Activated naive CD8-positive, alpha-beta T cell treated with anti-CD3 and anti-CD28 coated beads for 36 hours (primary cell): ENCODE measurements at regions not wholly inside any gene's neighbourhood (a gene's known extent, or its start where the extent isn't known, plus 50 kb on each side); places are given as distances from the start of the nearest gene placed in this dataset.
"Not testable (repeated sequence)": the region's sequence is repeated elsewhere in the genome, so short reads cannot be mapped to it uniquely, and the experiment has no call there.

Experiments used
- DNase-seq: peaks from one replicate; pipeline ENCODE4 v3.0.0; 2021
- H3K27ac Mint-ChIP-seq: one replicate; pipeline ENCODE4 v1.8.0; 2022; ENCODE audit warnings: mild to moderate bottlenecking, moderate library complexity, mixed read lengths
- H3K27me3 Mint-ChIP-seq: one replicate; pipeline ENCODE4 v1.8.0; 2022; ENCODE audit warnings: mild to moderate bottlenecking, mixed read lengths
- H3K36me3 Mint-ChIP-seq: one replicate; pipeline ENCODE4 v1.8.0; 2021; ENCODE audit warnings: mild to moderate bottlenecking, mixed read lengths
- H3K4me1 Mint-ChIP-seq: one replicate; pipeline ENCODE4 v1.8.0; 2021; ENCODE audit warnings: mixed read lengths
- H3K4me3 Mint-ChIP-seq: one replicate; pipeline ENCODE4 v1.8.0; 2022; ENCODE audit warnings: mild to moderate bottlenecking, moderate library complexity, mixed read lengths
- H3K9me3 Mint-ChIP-seq: one replicate; pipeline ENCODE4 v1.8.0; 2022; ENCODE audit warnings: mixed read lengths

DNA sequence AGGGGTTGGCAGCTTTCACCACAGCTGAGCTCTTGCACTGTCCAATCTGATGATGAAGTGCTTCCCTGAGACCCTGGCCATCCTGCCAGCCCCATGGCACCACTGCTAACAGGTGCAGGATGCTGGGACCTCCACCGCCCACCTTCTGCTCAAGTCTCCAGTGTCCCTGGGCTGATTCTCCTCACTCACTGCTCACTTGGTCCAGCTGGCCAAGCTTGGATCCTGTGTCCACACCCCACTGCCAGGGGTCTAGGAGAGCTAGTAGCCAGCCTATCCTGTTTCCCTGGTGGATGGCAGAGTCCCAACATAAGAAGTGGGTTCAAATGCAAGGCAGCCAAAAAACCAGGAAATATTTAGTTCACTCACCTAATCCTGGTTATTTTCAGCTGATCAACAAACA lies 217.2 kb upstream of the IRF2BP2 start:
- H3K9me3 Mint-ChIP-seq = no peaks in the 10 kb centered on the region
- no peak for DNase-seq

DNA sequence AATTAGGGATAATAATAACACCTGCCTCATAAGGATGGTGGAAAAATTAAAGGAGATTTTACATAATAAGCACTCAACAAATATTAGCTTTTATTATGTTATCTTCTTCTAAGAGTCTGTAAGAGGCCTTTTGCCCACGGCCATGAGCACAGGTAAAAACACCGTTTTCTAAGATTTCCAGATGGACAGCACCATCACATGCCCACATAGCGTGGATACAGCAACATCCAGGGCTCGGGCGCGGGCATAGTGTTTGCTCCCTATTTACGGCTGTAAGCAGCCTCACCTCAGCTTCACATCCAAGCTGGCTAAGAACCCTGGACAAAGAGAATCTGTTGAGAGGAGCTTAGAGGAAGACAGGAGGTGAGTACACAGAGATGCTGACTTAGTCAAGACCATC lies 216.4 kb upstream of the IRF2BP2 start:
- H3K9me3 Mint-ChIP-seq = no peaks in the 10 kb centered on the region
- DNase-seq = no peak
- H3K4me3 Mint-ChIP-seq = no peak overlapping the region
- H3K4me1 Mint-ChIP-seq = peaks cover 15% of the 10 kb centered on the region
- no peaks in the 10 kb centered on the region for H3K27me3 Mint-ChIP-seq
- no peaks in the 10 kb centered on the region for H3K36me3 Mint-ChIP-seq
- H3K27ac Mint-ChIP-seq = no peak overlapping the region

More for the DNA sequence above, 217.2 kb upstream of the IRF2BP2 start:
- Mint-ChIP-seq H3K27ac (no peak overlapping the region), H3K27me3 (no peaks in the 10 kb centered on the region), H3K4me3 (no peak overlapping the region), H3K4me1 (peaks cover 15% of the 10 kb centered on the region), H3K36me3 (no peaks in the 10 kb centered on the region)

DNA sequence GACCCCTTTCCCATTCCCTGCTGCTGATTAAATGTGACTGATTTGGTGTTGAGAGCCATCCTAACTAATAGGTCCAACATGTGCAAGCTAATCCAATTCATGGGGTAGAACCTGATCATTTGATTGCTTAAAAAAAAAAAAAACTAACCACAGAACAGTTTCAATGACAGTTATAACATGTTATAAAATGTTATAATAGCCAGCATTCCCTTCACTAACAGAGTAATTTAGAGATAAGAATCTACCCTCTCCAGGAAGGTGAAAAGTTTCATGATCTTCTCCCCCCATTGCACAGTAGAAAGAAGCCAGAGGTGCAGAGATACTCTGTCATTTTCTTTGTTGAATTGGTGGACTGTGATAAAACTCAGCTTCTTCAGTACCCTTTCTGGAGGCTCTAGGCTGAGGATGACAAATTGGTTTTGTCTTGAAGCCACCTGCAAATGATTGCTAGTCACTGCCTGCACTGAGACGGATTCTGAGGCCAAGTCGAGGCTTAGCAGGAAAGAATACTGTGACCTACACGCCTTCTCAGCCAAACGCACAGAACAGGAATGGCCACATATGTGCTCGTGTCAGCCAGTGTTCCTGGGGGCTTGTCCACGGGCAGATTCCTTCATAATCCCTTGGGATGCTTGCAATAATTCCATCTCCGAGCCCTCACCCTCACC lies 215.7 kb upstream of the IRF2BP2 start:
- Mint-ChIP-seq H3K4me1 (peaks cover 15% of the 10 kb centered on the region), H3K4me3 (no peak overlapping the region), H3K36me3 (no peaks in the 10 kb centered on the region), H3K27ac (no peak overlapping the region), H3K27me3 (no peaks in the 10 kb centered on the region), H3K9me3 (no peaks in the 10 kb centered on the region)
- DNase-seq = no peak

DNA sequence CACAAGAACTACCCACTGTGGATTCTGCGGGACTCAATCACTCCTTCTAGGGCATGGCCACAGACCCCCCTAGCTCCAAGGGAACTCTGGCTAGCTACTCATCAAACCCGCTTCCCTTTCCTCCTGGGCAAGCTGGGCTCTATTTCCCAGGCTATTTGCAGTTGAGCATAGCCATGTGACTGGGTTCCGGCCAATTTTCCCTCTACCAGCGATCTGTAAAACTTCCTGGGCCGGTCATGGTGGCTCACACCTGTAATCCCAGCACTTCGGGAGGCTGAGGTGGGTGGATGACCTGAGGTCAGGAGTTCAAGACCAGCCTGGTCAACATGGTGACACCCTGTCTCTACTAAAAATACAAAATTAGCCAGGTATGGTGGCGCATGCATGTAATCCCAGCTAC lies 214.9 kb upstream of the IRF2BP2 start:
- H3K9me3 Mint-ChIP-seq, H3K4me3 Mint-ChIP-seq, DNase-seq, H3K27me3 Mint-ChIP-seq, H3K36me3 Mint-ChIP-seq, H3K27ac Mint-ChIP-seq: not testable (repeated sequence)
- H3K4me1 Mint-ChIP-seq = peaks cover 12% of the 10 kb centered on the region

DNA sequence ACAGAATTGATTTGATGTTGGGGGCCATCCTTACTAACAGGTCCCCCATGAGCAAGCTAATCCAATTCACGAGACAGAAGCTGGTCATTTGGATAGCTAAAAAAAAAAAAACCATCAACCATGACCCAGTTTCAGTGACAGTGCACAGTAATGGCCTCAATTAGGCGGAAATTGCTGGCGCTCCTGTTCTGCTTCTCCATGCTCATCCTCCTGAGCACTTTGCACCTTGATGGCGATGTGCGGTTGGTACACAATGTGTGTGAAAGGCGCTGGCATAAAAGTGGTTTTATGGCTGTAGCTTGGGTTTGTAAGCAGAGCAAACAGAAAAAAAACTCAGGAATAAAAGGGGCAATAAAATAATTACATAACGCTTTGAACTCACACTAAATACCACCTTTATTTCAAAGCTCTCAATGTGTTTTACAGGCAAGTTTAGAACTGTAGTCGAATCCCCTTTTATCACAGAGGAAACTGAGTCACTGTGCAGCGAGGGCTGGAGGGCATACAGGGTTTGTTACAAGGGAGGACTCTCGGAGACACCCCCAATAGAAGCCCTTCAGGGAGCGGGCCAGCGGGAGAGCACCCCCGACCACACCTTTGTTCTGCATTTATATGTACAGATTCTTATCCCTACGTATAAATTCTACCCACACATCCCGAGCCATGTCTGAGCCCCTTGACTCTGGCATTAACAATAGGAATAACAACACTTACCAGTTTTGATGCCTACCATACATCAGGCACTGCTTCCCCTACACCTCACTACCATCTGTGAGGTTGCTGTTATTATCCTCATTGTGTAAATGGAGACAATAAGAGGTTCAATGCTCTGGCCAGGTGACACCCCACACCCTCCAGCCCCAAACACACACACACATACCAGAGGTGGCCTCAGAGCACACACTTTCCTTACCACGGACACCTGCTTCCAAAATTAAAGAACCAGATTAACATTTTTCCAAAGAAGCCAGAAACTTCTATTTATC lies 213.5 kb upstream of the IRF2BP2 start:
- no peak overlapping the region for H3K4me3 Mint-ChIP-seq
- no peak overlapping the region for H3K27ac Mint-ChIP-seq
- H3K27me3 Mint-ChIP-seq = no peaks in the 10 kb centered on the region
- DNase-seq = no peak
- H3K36me3 Mint-ChIP-seq = no peaks in the 10 kb centered on the region
- no peaks in the 10 kb centered on the region for H3K9me3 Mint-ChIP-seq
- peaks cover 8% of the 10 kb centered on the region for H3K4me1 Mint-ChIP-seq

DNA sequence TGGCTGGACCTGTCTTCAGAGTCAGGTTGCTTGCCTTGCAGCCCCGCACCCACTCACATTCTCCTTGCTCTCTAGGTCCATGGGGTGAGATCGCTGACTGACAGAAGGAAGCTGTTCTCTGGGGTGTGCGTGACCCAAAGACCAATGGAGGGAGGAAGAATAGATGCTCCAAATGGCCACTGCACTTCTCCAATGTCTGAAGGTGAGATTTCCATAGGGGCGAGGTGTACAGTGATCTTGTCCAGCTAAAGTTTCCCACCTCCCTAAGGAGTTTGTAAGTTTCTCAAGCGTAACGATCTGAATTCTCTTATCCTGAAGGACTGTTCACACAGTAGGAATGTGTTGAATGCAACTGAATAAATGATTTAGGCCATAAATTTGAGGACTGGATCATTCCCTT lies 211.9 kb upstream of the IRF2BP2 start:
- DNase-seq = no peak
- Mint-ChIP-seq H3K27ac (no peak overlapping the region), H3K4me3 (no peak overlapping the region), H3K36me3 (no peaks in the 10 kb centered on the region), H3K9me3 (no peaks in the 10 kb centered on the region), H3K4me1 (peaks cover 4% of the 10 kb centered on the region), H3K27me3 (no peaks in the 10 kb centered on the region)

DNA sequence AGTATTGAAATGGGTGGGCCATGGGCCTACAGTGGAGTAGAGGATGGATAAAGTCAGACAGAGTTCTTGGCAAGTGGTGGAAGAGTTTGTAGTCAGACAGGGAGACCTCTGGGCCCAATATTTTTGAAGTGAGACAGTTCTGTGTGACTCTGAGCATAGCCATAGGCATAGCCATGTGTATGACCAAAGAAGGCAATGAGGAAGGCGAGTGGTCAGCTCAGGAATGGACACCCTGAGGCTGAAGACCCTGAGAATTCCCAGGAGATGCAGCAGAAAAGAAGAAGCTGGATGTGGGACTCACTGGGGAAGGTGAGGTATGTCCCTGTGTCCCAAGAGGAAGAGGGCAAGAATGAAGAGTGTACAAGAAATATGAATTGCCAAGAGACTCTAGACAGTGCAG lies 210.6 kb upstream of the IRF2BP2 start:
- H3K27ac Mint-ChIP-seq = no peak overlapping the region
- peaks cover 4% of the 10 kb centered on the region for H3K4me1 Mint-ChIP-seq
- no peaks in the 10 kb centered on the region for H3K27me3 Mint-ChIP-seq
- no peak for DNase-seq
- no peaks in the 10 kb centered on the region for H3K36me3 Mint-ChIP-seq
- no peak overlapping the region for H3K4me3 Mint-ChIP-seq
- no peaks in the 10 kb centered on the region for H3K9me3 Mint-ChIP-seq

DNA sequence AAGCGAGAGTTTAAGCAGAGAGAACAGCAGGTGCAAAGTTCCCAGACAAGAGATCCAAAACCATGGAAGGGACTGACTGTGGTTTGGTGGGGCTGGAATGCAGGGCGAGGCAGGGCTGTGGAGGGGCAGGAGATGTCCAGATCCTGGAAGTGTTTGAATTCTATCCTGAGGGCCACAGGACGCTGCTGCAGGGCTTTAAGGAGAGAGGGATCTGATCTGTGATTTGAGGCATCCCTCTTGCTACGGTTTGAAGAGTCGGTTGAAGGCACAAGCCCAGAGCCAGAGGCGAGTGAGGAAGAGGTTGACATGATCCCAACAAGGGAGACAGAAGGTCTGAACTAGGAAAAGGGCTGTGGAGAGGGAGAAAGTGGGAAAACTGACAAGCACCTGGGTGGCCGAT lies 209.9 kb upstream of the IRF2BP2 start:
- not testable (repeated sequence) for H3K4me1 Mint-ChIP-seq, H3K27ac Mint-ChIP-seq, H3K27me3 Mint-ChIP-seq, H3K4me3 Mint-ChIP-seq, H3K36me3 Mint-ChIP-seq, H3K9me3 Mint-ChIP-seq, DNase-seq

DNA sequence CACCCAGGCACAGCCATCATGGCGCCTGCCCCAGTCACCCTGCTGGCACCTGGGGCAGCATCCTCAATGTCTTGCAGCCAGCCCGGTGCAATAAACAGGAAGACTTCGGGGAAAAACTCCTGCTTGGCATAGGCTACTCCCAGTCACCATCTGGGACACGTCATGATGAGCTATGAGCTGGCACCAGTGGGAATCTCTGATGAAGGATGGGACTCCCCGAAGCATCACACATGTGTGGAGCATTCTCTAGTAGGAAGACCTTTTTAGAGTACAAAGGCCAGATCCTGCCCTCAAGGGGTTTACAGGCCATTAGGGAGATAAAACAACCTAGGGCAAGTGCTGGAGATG lies 208.0 kb upstream of the IRF2BP2 start:
- H3K9me3 Mint-ChIP-seq, H3K4me3 Mint-ChIP-seq, H3K27ac Mint-ChIP-seq, H3K36me3 Mint-ChIP-seq, H3K4me1 Mint-ChIP-seq, DNase-seq, H3K27me3 Mint-ChIP-seq: not testable (repeated sequence)

DNA sequence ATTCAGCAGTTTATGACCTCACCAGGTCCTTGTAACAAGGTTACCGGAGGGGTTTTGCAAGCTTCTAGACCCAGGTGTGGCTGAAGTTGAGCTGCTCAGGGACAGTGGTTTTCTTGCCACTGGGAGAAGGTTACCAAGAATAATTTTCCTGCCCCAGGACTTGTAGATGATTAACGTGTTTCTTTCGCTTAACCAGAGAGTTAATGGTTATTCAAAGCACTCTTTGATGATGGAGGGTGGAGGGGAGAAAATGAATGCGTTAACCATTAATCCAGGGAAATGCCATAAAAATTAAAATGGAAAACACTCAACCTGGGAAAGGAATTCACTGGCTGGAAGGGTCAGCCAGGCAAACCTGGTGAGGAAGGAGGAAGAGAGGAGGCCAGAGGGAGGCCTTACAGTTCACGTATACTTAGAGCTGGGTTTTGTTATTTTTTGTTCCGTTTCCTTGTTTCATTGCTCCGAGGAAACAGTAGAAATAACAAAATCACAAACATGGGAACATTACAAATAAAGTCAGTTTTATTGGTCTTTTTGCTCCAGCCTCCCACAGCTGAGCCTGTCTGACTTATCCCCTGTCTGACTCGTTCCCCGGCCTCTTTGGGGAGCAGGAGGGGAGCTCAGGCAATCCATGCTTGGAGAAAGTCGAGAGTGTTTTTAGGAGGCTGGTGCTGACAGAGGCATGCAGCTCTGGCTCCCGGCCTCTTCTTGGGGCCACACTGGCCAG lies 207.5 kb upstream of the IRF2BP2 start:
- not testable (repeated sequence) for DNase-seq, H3K4me1 Mint-ChIP-seq, H3K4me3 Mint-ChIP-seq, H3K27ac Mint-ChIP-seq, H3K9me3 Mint-ChIP-seq, H3K27me3 Mint-ChIP-seq, H3K36me3 Mint-ChIP-seq

DNA sequence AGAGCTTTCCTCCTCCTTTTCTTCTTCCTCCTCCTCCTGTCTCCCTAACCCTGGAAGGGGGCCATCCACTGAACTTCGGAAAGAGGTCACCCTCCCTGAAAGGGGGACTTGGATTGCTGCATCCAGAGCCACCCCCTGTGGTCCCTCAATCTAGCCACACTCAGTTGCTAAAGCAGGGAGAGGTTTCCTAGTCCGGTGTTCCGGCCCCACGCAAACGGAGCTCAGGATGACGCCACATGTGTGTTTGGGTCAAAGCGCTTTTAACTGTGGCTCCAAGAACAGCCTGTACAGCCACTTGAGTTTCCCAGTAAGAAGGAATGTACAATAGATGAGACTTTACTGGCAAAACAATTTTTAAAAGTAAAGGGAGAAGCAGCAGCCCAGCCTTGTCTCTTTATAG lies 206.9 kb upstream of the IRF2BP2 start:
- not testable (repeated sequence) for H3K27ac Mint-ChIP-seq, H3K4me1 Mint-ChIP-seq, H3K36me3 Mint-ChIP-seq, H3K9me3 Mint-ChIP-seq, H3K4me3 Mint-ChIP-seq, H3K27me3 Mint-ChIP-seq, DNase-seq

DNA sequence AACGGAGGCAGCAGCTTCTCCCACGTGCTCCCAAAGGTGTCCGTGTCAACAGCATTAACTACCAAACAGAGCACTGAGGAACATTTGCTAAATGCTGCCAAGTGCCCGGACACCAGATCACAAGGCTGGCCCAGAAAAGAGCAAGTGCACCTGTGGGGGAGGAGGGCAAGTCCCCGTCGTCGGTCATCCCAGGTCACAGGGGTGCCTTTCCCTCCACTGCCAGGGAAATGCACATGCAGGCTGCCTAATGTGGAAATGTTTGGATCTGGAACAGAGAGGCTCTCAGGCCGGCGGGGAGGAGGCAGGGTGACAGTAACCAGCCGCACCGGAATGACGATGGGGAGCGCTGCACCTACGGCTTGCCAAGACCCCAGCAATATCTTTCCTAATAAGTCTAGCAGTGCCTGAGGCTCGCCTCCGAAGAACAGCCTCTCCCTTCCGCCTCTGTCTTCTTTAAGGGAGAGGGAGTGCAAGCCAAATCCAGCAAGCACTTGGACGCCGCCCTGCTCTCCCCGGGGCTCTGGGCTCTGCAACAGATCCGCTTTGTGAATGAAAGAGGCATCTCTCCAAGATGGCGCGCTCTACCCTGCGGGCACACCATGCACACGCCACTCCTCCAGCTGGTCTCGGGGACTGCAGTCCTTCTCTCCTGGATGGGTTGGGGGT lies 206.3 kb upstream of the IRF2BP2 start:
- not testable (repeated sequence) for H3K36me3 Mint-ChIP-seq, H3K27ac Mint-ChIP-seq, DNase-seq, H3K9me3 Mint-ChIP-seq, H3K4me3 Mint-ChIP-seq, H3K27me3 Mint-ChIP-seq, H3K4me1 Mint-ChIP-seq

DNA sequence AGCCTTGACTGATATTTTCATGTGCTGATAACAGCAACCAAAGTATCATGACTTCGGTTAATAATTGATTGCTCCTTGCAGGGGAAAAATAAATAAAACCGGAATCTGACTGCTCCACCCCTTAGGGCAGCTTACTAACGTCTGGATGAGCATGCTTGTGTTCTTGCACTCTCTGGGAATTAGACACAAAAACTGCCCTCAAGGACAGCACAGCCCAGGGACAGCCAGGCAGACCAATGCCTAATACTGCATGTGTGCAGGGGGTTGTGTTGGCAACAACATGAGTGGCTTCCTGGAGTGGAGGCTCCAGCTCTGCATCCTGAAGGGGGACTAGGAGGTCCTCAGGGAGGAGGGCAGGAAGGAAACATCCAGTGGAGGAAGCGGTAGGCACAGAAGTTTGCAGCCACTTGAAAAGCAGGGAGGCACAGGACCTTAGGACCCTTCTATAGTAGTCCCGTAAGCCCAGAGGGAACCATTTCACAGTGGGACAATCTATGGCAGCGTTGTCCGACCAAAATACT lies 205.4 kb upstream of the IRF2BP2 start:
- not testable (repeated sequence) for H3K4me1 Mint-ChIP-seq, H3K27ac Mint-ChIP-seq, DNase-seq, H3K9me3 Mint-ChIP-seq, H3K4me3 Mint-ChIP-seq, H3K36me3 Mint-ChIP-seq, H3K27me3 Mint-ChIP-seq

DNA sequence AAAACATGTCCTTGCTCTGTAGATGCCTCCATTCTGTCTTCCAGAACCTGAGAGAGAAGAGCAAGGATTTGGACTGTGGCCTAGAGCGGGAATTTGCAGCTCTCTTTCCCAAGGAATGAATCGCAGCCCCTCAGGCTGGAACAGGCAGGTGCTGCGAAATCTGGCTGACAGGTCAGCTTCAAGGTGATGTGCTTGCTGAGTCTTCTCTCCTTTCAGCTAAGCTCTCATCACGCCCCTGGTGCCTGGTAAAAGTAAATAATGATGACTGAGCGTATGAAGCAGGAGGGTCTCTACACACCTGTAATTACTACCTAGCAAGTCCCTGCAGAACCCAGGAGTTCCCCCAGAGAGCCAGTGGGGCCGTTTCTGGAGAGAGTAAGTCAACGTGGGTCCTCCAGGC lies 204.3 kb upstream of the IRF2BP2 start:
- not testable (repeated sequence) for H3K4me1 Mint-ChIP-seq, H3K27ac Mint-ChIP-seq, DNase-seq, H3K36me3 Mint-ChIP-seq, H3K4me3 Mint-ChIP-seq, H3K9me3 Mint-ChIP-seq, H3K27me3 Mint-ChIP-seq

DNA sequence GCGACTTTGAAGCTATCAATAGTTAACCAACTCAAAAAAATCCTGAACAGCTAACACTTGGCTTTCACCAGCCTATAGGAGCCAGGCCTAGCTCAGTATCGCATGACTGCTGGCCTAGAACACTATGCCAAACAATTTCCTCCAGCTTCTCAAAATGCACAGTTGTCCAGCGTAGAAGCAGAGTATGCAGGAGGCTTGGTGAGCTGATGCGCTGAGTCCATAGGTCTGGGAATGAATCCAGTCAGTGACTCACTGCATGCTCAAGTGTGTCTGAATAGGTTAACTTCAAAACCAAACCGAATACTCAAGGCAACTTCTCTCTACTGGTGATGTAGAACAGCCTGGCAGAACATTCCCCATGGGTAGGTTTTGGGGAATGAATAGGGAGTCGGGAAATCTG lies 201.8 kb upstream of the IRF2BP2 start:
- H3K27ac Mint-ChIP-seq, H3K27me3 Mint-ChIP-seq, H3K4me3 Mint-ChIP-seq, H3K4me1 Mint-ChIP-seq, DNase-seq, H3K9me3 Mint-ChIP-seq, H3K36me3 Mint-ChIP-seq: not testable (repeated sequence)
